ENCODE measurements at regions not wholly inside any gene's neighbourhood (a gene's known extent, or its start where the extent isn't known, plus 50 kb on each side); places are given as distances from the start of the nearest gene placed in this dataset.

- TF ChIP-seq, protein P1, sequence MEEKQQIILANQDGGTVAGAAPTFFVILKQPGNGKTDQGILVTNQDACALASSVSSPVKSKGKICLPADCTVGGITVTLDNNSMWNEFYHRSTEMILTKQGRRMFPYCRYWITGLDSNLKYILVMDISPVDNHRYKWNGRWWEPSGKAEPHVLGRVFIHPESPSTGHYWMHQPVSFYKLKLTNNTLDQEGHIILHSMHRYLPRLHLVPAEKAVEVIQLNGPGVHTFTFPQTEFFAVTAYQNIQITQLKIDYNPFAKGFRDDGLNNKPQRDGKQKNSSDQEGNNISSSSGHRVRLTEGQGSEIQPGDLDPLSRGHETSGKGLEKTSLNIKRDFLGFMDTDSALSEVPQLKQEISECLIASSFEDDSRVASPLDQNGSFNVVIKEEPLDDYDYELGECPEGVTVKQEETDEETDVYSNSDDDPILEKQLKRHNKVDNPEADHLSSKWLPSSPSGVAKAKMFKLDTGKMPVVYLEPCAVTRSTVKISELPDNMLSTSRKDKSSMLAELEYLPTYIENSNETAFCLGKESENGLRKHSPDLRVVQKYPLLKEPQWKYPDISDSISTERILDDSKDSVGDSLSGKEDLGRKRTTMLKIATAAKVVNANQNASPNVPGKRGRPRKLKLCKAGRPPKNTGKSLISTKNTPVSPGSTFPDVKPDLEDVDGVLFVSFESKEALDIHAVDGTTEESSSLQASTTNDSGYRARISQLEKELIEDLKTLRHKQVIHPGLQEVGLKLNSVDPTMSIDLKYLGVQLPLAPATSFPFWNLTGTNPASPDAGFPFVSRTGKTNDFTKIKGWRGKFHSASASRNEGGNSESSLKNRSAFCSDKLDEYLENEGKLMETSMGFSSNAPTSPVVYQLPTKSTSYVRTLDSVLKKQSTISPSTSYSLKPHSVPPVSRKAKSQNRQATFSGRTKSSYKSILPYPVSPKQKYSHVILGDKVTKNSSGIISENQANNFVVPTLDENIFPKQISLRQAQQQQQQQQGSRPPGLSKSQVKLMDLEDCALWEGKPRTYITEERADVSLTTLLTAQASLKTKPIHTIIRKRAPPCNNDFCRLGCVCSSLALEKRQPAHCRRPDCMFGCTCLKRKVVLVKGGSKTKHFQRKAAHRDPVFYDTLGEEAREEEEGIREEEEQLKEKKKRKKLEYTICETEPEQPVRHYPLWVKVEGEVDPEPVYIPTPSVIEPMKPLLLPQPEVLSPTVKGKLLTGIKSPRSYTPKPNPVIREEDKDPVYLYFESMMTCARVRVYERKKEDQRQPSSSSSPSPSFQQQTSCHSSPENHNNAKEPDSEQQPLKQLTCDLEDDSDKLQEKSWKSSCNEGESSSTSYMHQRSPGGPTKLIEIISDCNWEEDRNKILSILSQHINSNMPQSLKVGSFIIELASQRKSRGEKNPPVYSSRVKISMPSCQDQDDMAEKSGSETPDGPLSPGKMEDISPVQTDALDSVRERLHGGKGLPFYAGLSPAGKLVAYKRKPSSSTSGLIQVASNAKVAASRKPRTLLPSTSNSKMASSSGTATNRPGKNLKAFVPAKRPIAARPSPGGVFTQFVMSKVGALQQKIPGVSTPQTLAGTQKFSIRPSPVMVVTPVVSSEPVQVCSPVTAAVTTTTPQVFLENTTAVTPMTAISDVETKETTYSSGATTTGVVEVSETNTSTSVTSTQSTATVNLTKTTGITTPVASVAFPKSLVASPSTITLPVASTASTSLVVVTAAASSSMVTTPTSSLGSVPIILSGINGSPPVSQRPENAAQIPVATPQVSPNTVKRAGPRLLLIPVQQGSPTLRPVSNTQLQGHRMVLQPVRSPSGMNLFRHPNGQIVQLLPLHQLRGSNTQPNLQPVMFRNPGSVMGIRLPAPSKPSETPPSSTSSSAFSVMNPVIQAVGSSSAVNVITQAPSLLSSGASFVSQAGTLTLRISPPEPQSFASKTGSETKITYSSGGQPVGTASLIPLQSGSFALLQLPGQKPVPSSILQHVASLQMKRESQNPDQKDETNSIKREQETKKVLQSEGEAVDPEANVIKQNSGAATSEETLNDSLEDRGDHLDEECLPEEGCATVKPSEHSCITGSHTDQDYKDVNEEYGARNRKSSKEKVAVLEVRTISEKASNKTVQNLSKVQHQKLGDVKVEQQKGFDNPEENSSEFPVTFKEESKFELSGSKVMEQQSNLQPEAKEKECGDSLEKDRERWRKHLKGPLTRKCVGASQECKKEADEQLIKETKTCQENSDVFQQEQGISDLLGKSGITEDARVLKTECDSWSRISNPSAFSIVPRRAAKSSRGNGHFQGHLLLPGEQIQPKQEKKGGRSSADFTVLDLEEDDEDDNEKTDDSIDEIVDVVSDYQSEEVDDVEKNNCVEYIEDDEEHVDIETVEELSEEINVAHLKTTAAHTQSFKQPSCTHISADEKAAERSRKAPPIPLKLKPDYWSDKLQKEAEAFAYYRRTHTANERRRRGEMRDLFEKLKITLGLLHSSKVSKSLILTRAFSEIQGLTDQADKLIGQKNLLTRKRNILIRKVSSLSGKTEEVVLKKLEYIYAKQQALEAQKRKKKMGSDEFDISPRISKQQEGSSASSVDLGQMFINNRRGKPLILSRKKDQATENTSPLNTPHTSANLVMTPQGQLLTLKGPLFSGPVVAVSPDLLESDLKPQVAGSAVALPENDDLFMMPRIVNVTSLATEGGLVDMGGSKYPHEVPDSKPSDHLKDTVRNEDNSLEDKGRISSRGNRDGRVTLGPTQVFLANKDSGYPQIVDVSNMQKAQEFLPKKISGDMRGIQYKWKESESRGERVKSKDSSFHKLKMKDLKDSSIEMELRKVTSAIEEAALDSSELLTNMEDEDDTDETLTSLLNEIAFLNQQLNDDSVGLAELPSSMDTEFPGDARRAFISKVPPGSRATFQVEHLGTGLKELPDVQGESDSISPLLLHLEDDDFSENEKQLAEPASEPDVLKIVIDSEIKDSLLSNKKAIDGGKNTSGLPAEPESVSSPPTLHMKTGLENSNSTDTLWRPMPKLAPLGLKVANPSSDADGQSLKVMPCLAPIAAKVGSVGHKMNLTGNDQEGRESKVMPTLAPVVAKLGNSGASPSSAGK (IDR thresholded peaks at IDR 0.05) = no peak
- TF ChIP-seq ETS1 (conservative IDR thresholded peaks at IDR 0.05; ENCODE audit: control insufficient read depth, low read depth, low read length) (no peak), SMC3 (conservative IDR thresholded peaks at IDR 0.05; ENCODE audit: insufficient read depth, low read depth, low read length) (no peak), PKNOX1 (IDR thresholded peaks at IDR 0.05) (no peak), LCOR (CRISPR knock-in tag; IDR thresholded peaks at IDR 0.05) (peak; percentile 92)
Measured at GRCh38 chr3:48082580-48083184, 66.5 kb upstream of the MAP4 start (continued).
